ENCODE measurements at regions not wholly inside any gene's neighbourhood (a gene's known extent, or its start where the extent isn't known, plus 50 kb on each side); places are given as distances from the start of the nearest gene placed in this dataset.

DNA sequence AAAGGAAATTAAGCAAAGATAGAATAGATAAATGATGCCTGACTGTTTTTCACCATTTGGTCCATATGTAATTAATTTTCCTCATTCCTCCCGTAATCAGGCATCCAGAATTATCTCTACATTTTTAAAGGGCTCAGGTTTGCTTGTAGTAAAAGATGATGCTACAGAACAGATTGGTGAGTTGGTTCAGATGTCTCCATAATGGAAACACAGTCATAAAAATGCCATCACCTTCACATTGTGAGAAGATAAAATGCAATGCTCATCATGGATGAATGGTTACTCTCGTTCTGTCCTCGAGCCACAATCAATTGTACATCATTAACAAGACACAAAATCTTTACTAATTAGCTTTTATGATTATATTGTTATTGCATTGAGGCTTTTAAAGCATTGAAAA lies 64.9 kb upstream of the CELF2 start:
- Mint-ChIP-seq H3K4me1 (ENCODE audit: low read depth, unreplicated experiment) (no peaks in the 10 kb centered on the region), H3K27ac (ENCODE audit: unreplicated experiment) (no peak overlapping the region), H3K4me3 (ENCODE audit: unreplicated experiment) (no peak overlapping the region), H3K27me3 (ENCODE audit: unreplicated experiment) (no peaks in the 10 kb centered on the region), H3K9me3 (ENCODE audit: unreplicated experiment) (peaks cover 4% of the 10 kb centered on the region), H3K36me3 (ENCODE audit: unreplicated experiment) (peaks cover under 1% of the 10 kb centered on the region)
- TF ChIP-seq, protein P1, sequence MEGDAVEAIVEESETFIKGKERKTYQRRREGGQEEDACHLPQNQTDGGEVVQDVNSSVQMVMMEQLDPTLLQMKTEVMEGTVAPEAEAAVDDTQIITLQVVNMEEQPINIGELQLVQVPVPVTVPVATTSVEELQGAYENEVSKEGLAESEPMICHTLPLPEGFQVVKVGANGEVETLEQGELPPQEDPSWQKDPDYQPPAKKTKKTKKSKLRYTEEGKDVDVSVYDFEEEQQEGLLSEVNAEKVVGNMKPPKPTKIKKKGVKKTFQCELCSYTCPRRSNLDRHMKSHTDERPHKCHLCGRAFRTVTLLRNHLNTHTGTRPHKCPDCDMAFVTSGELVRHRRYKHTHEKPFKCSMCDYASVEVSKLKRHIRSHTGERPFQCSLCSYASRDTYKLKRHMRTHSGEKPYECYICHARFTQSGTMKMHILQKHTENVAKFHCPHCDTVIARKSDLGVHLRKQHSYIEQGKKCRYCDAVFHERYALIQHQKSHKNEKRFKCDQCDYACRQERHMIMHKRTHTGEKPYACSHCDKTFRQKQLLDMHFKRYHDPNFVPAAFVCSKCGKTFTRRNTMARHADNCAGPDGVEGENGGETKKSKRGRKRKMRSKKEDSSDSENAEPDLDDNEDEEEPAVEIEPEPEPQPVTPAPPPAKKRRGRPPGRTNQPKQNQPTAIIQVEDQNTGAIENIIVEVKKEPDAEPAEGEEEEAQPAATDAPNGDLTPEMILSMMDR (IDR thresholded peaks at IDR 0.05; ENCODE audit: partially characterized antibody, unreplicated experiment): no peak
- no peak for DNase-seq

DNA sequence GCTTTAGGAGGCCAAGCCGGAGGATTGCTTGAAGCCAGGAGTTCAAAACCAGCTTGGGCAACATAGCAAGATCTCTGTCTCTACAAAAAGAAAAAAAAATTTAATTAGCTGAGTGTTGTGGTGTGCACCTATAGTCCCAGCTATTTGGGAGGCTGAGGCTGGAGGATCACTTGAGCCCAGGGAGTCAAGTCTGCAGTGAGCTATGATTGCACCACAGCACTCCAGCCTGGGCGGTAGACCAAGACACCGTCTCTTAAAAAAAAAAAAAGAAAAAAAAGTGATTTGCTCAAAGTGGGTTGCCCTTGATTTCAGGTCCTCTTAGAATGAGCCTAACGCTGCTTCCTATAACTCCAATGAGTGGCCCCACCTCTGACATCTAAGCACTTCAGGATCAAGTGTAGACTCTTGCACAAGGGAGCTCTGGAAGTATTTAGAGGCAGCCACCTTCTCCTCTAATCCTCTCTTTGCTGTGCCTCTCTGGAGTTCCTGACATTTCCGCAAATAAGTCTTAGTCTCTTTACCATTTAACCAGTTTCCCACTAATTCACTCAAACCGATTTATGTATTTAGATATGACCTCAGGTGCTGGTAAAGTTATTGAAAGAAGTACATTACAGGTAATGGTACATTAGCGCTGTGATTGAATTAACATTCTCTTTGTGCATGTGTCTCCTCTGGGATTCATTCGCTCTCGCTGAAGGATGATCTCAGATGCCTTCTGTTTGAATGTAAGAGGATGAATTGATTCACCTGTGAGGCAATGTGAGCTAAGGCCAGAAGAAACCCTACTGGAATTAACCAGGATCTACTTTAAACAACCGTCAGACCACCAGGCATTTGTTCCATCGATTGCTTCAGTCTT lies 60.8 kb upstream of the CELF2 start:
- Mint-ChIP-seq H3K9me3 (ENCODE audit: unreplicated experiment) (no peaks in the 10 kb centered on the region), H3K4me1 (ENCODE audit: low read depth, unreplicated experiment) (no peaks in the 10 kb centered on the region), H3K36me3 (ENCODE audit: unreplicated experiment) (peaks cover 5% of the 10 kb centered on the region), H3K4me3 (ENCODE audit: unreplicated experiment) (no peak overlapping the region), H3K27ac (ENCODE audit: unreplicated experiment) (no peak overlapping the region), H3K27me3 (ENCODE audit: unreplicated experiment) (peaks cover 2% of the 10 kb centered on the region)
- no peak for DNase-seq
- TF ChIP-seq, protein P1 (IDR thresholded peaks at IDR 0.05; ENCODE audit: partially characterized antibody, unreplicated experiment): no peak

DNA sequence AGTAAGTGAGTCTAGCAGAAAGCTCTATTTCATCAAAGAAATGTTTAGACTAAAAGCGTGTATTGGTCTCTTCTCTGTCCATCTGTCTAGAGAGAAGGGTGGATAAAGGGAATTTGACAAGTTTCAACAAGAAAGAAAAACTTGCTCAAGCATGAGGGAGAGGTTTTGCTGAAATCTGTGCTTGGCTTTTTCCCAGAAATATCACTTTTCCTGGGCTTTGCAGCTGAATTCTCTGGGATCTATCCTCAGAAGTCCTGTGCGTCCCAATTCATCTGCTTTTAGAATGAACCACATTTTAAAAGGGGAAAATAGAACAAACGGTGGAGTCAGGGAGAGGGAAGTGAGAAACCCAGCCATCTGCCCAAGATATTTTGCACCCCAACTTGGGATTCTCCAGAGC lies 59.6 kb upstream of the CELF2 start:
- TF ChIP-seq, protein P1 (IDR thresholded peaks at IDR 0.05; ENCODE audit: partially characterized antibody, unreplicated experiment): no peak
- H3K27ac Mint-ChIP-seq (ENCODE audit: unreplicated experiment): no peak overlapping the region
- H3K9me3 Mint-ChIP-seq (ENCODE audit: unreplicated experiment): no peaks in the 10 kb centered on the region
- H3K36me3 Mint-ChIP-seq (ENCODE audit: unreplicated experiment): peaks cover 5% of the 10 kb centered on the region
- no peak overlapping the region for H3K4me3 Mint-ChIP-seq (ENCODE audit: unreplicated experiment)
- no peak for DNase-seq
- peaks cover 2% of the 10 kb centered on the region for H3K27me3 Mint-ChIP-seq (ENCODE audit: unreplicated experiment)
- no peaks in the 10 kb centered on the region for H3K4me1 Mint-ChIP-seq (ENCODE audit: low read depth, unreplicated experiment)

DNA sequence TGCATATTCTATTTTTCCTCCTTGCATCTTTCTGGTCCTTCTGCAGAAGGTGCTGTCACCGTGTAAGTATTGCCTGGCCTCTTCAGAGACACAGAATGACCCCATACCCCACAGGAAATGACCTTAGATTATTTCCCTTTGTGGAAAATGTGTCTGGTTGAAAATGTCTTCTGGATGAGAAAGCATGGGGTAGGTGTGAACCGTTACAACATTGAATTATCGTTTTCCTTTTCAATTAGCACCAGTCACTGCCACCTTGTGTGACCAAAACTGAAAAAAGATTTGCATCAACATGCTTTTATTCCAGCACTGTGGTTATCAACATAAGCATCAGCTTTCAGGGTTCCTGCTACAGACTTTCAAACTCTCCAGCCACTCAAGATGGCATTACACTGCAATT lies 58.0 kb upstream of the CELF2 start:
- Mint-ChIP-seq H3K36me3 (ENCODE audit: unreplicated experiment) (peaks cover 5% of the 10 kb centered on the region), H3K4me3 (ENCODE audit: unreplicated experiment) (no peak overlapping the region)

GRCh38 chr10:10960534-10960933 lies 57.1 kb upstream of the CELF2 start:
- Mint-ChIP-seq H3K36me3 (ENCODE audit: unreplicated experiment) (peaks cover 5% of the 10 kb centered on the region), H3K4me3 (ENCODE audit: unreplicated experiment) (no peak overlapping the region), H3K4me1 (ENCODE audit: low read depth, unreplicated experiment) (peaks cover 8% of the 10 kb centered on the region)

More for the DNA sequence above, 58.0 kb upstream of the CELF2 start:
- H3K27ac Mint-ChIP-seq (ENCODE audit: unreplicated experiment): no peak overlapping the region
- no peaks in the 10 kb centered on the region for H3K9me3 Mint-ChIP-seq (ENCODE audit: unreplicated experiment)
- peaks cover 2% of the 10 kb centered on the region for H3K27me3 Mint-ChIP-seq (ENCODE audit: unreplicated experiment)
- no peak for DNase-seq
- H3K4me1 Mint-ChIP-seq (ENCODE audit: low read depth, unreplicated experiment): peaks cover 1% of the 10 kb centered on the region
- TF ChIP-seq, protein P1 (IDR thresholded peaks at IDR 0.05; ENCODE audit: partially characterized antibody, unreplicated experiment): no peak

More at GRCh38 chr10:10960534-10960933, 57.1 kb upstream of the CELF2 start:
- TF ChIP-seq, protein P1 (IDR thresholded peaks at IDR 0.05; ENCODE audit: partially characterized antibody, unreplicated experiment): no peak
- Mint-ChIP-seq H3K27ac (ENCODE audit: unreplicated experiment) (no peak overlapping the region), H3K9me3 (ENCODE audit: unreplicated experiment) (no peaks in the 10 kb centered on the region), H3K27me3 (ENCODE audit: unreplicated experiment) (peaks cover 2% of the 10 kb centered on the region)
- no peak for DNase-seq
